Activated CD8-positive, alpha-beta T cell treated with anti-CD3 and anti-CD28 coated beads for 36 hours (primary cell): ENCODE measurements at regions not wholly inside any gene's neighbourhood (a gene's known extent, or its start where the extent isn't known, plus 50 kb on each side); places are given as distances from the start of the nearest gene placed in this dataset.

Experiments
- ATAC-seq: fragments of 200-7000 bp; cut with Tn5 transposase; one replicate; pipeline ENCODE4 v1.10.0; 2021; ENCODE audit warnings: mild to moderate bottlenecking, moderate library complexity
- CTCF ChIA-PET: fragments of 350-600 bp; sonication (Branson Sonifier 250); formaldehyde crosslinking; loops from one replicate; lab custom pipeline; 2021; ENCODE audit warnings: antibody characterized with exemption; lab: Charles Lee
- POLR2A ChIA-PET: fragments of 350-600 bp; sonication (Branson Sonifier 250); formaldehyde crosslinking; loops from one replicate; lab custom pipeline; 2021; ENCODE audit warnings: antibody characterized with exemption; lab: Charles Lee
- DNase-seq: peaks from one replicate; pipeline ENCODE4 v3.0.0-alpha.2; 2020
- H3K27ac Mint-ChIP-seq: one replicate; pipeline ENCODE4 v1.8.0; 2021; ENCODE audit warnings: mild to moderate bottlenecking, mixed read lengths
- H3K27me3 Mint-ChIP-seq: one replicate; pipeline ENCODE4 v1.8.0; 2021; ENCODE audit warnings: mixed read lengths
- H3K36me3 Mint-ChIP-seq: one replicate; pipeline ENCODE4 v1.8.0; 2021; ENCODE audit warnings: low read depth, mixed read lengths
- H3K4me1 Mint-ChIP-seq: one replicate; pipeline ENCODE4 v1.8.0; 2021; ENCODE audit warnings: low read depth, mixed read lengths
- H3K4me3 Mint-ChIP-seq: one replicate; pipeline ENCODE4 v1.8.0; 2021; ENCODE audit warnings: mild to moderate bottlenecking, moderate library complexity, mixed read lengths
- H3K9me3 Mint-ChIP-seq: one replicate; pipeline ENCODE4 v1.8.0; 2021; ENCODE audit warnings: mixed read lengths
- intact Hi-C: fragments of 100-400 bp; cut with micrococcal nuclease; formaldehyde crosslinking; loops from one replicate; pipeline ENCODE4 v1.10.0; 2022
- TF ChIP-seq, protein P1 (sequence below): fragments of 200-600 bp; IDR thresholded peaks from one replicate; pipeline ENCODE4 v1.8.0; 2022; ENCODE audit warnings: antibody characterized with exemption, mild to moderate bottlenecking

DNA sequence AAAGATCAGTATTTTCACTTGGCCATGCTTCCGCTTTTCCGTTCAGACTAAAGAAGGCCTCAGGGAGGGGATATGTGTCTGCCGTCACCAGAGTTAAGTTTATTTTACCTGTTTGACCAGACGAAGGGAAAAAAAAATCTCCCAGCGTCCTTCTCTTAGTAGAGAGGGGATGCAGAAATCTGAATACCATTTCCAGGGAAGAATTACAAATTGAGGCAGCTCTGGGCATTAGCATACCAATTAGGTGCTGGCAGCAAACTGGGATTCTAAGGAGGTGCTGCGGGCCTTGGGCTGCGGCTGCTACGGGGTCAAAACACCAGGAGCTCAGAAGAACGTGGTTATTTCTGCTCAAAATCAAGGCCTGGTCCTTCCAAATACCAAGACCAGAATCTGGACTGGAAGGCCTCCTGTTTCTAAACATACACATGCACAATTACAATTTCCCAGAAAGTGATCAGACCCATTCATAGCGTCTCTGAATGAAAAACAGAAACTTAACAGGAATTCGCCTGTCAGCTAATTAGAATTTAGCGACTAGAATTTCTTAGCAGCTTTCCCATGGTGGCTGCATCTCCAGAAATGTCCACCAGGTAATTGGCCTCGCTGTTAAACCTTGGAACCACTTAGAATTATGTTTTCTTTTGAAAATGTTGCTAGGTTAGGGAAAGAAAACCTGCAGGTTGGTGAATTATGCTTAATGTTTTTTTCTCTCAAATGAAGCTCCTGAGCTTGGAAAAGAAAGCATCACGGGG is 617.0 kb downstream of the VRK1 start:
- Mint-ChIP-seq H3K27me3 (peaks cover 10% of the 10 kb centered on the region), H3K4me3 (no peak overlapping the region), H3K36me3 (no peaks in the 10 kb centered on the region), H3K4me1 (peaks cover 11% of the 10 kb centered on the region), H3K27ac (no peak overlapping the region), H3K9me3 (no peaks in the 10 kb centered on the region)
- CTCF ChIA-PET: no interaction called here
- TF ChIP-seq, protein P1, sequence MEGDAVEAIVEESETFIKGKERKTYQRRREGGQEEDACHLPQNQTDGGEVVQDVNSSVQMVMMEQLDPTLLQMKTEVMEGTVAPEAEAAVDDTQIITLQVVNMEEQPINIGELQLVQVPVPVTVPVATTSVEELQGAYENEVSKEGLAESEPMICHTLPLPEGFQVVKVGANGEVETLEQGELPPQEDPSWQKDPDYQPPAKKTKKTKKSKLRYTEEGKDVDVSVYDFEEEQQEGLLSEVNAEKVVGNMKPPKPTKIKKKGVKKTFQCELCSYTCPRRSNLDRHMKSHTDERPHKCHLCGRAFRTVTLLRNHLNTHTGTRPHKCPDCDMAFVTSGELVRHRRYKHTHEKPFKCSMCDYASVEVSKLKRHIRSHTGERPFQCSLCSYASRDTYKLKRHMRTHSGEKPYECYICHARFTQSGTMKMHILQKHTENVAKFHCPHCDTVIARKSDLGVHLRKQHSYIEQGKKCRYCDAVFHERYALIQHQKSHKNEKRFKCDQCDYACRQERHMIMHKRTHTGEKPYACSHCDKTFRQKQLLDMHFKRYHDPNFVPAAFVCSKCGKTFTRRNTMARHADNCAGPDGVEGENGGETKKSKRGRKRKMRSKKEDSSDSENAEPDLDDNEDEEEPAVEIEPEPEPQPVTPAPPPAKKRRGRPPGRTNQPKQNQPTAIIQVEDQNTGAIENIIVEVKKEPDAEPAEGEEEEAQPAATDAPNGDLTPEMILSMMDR: no peak
- intact Hi-C loops: no loop called here
- DNase-seq (no peak), ATAC-seq (no peak)
- POLR2A ChIA-PET: no interaction called here

DNA sequence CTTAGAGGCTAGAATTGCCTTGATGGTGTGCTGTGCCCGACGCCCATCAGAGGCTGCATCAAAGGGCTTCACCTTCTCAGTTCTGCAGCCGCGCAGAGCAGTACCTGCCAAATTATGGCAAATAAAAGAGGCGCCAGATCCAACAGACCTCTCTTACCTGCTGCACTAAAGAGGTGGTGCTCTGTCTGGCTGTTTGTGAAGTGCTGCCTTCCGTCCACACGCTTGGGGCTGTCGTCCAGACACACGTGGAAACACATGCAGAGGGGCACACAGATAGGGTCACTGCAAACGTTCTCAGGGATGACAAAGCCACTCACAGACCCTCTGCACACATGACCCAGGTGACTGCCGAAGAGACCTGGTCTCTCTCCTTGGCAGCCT is 617.5 kb downstream of the VRK1 start:
- H3K4me3 Mint-ChIP-seq: no peak overlapping the region
- DNase-seq (no peak), ATAC-seq (no peak)
- peaks cover 8% of the 10 kb centered on the region for H3K27me3 Mint-ChIP-seq
- CTCF ChIA-PET: no interaction called here
- no peak overlapping the region for H3K27ac Mint-ChIP-seq
- intact Hi-C loops: no loop called here
- POLR2A ChIA-PET: no interaction called here
- TF ChIP-seq, protein P1: no peak
- no peaks in the 10 kb centered on the region for H3K36me3 Mint-ChIP-seq
- no peaks in the 10 kb centered on the region for H3K9me3 Mint-ChIP-seq
- H3K4me1 Mint-ChIP-seq: peaks cover 5% of the 10 kb centered on the region

DNA sequence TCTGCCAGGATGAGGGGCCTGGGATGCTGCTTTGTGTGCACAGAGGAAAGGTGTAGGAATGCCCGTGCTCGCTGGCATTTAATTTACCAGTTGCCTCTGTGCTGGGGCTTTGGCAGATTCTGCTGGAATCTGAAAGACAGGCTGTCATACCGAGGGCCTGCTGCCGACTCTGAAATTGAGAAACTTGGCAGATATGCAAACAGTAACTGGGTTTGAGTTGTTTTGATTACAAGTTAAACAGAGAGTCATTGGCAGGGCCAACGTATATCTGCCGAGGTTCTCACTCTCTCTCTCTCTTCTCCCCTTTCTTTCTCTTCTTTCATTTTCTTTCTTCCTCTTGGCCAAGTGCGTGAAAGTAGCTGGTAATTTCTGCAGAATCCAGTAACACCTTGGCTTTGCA is 618.7 kb downstream of the VRK1 start:
- ATAC-seq (no peak), DNase-seq (no peak)
- Mint-ChIP-seq H3K27ac (no peak overlapping the region), H3K36me3 (no peaks in the 10 kb centered on the region), H3K27me3 (peaks cover 8% of the 10 kb centered on the region), H3K4me1 (peaks cover 3% of the 10 kb centered on the region), H3K9me3 (no peaks in the 10 kb centered on the region), H3K4me3 (no peak overlapping the region)
- POLR2A ChIA-PET: no interaction called here
- TF ChIP-seq, protein P1: no peak
- CTCF ChIA-PET: no interaction called here
- intact Hi-C loops: no loop called here

DNA sequence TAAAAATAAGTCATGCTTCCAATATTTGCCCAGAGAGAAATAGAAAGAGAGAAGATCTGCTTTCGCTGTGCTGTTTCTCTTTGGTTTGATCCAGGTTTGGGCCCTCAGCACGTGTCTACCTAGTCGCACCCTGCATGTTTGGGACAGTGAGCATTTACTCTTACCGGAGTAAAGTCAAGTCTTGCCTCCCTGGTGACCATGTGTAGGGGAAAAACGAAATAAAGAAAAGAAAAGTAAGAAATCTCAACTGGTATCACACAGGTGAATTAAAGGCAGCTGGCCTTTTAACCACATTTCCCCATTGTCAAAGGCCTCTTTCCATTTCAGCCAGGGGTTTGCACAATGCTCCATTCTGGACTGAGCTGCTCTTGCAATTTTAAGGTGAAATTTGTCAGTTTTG is 619.4 kb downstream of the VRK1 start:
- Mint-ChIP-seq H3K9me3 (no peaks in the 10 kb centered on the region), H3K27ac (no peak overlapping the region), H3K4me1 (peaks cover 3% of the 10 kb centered on the region), H3K36me3 (no peaks in the 10 kb centered on the region), H3K27me3 (peaks cover 8% of the 10 kb centered on the region), H3K4me3 (no peak overlapping the region)
- ChIA-PET CTCF (no interaction called here), POLR2A (no interaction called here)
- ATAC-seq: no peak
- intact Hi-C loops: no loop called here
- no peak for DNase-seq
- TF ChIP-seq, protein P1: no peak

DNA sequence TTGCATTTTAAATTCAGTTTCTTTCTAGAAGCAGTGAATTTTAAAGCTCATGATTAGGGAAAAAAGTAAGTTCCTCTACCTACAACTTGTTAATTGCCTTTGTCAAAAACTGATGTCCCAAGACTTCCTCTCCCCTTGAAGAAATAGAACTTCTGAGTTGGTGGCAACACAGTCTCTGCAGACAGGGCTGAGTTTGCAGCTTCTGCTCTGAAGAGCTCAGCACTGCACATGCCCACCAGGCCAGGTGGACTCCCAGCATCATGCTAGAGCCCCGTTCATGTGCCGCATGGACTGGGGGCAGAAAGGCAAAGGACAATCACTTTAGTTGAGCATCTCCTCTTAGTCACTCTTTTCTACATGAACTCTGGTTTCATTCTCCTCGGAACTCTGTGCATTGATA is 620.1 kb downstream of the VRK1 start:
- ChIA-PET CTCF (no interaction called here), POLR2A (no interaction called here)
- H3K27ac Mint-ChIP-seq: no peak overlapping the region
- H3K4me3 Mint-ChIP-seq: no peak overlapping the region
- TF ChIP-seq, protein P1: no peak
- H3K27me3 Mint-ChIP-seq: peaks cover 8% of the 10 kb centered on the region
- DNase-seq (no peak), ATAC-seq (no peak)
- no peaks in the 10 kb centered on the region for H3K9me3 Mint-ChIP-seq
- H3K36me3 Mint-ChIP-seq: no peaks in the 10 kb centered on the region
- intact Hi-C loops: no loop called here
- H3K4me1 Mint-ChIP-seq: peaks cover 3% of the 10 kb centered on the region
